ENCODE measurements at regions not wholly inside any gene's neighbourhood (a gene's known extent, or its start where the extent isn't known, plus 50 kb on each side); places are given as distances from the start of the nearest gene placed in this dataset.
"Not testable (repeated sequence)": the region's sequence is repeated elsewhere in the genome, so short reads cannot be mapped to it uniquely, and the experiment has no call there.

DNA sequence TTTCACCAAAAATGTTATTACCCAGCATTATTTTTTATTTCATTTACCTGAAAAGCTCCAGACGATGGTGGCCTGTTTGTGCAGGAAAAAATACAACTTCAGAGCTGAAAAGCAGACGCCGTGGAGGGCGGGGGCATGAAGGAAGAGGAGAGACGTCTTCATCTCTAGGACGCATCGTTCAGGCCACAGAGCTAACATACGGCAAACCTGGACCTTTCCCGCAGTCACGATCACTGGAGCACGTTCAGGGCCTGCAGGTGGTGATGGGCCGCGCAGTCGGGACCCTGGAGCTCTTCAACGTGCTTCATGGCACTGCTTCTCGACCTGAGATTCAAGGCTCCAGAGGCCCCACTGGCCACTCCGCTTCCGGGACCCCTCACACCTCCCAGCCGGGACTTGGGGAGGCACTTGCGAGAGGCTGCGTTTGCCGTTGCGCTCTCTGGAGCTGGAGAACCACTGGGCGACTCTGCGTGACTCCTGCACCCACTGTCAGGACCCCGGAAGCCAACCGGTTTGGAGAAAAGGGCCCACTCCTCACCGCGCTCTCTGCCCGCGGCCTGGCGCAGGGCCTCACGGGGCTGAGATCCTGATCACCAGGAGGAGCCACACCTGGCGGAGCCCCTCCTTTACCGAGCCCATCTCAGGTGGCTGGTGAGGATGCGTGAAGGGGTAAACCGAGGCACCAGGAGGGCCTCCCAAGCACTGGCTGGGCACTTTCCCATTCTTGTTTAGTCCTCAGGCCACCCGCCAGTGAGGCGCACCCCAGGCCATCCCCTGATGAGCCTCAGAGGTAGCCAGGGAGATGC lies 164.4 kb upstream of the AFDN start:
- DNase-seq (ENCODE audit: low read depth) = no peak

DNA sequence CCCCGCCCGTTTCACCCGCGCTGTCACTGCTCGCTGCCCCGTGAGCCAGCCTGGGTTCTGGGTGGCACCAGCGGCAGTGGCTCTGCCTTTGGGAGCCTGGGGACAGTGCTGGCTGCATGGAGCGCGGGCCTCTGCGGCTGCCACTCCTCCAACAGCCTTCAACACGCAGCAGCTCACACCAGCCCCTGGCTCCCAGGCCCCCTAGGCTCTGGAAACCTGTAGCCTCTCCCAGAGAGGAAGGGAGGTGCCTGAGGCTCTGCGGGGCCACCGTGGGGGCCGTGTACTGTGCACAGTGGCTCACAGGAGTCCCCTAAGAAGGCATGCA lies 163.9 kb upstream of the AFDN start:
- DNase-seq (ENCODE audit: low read depth) = no peak

DNA sequence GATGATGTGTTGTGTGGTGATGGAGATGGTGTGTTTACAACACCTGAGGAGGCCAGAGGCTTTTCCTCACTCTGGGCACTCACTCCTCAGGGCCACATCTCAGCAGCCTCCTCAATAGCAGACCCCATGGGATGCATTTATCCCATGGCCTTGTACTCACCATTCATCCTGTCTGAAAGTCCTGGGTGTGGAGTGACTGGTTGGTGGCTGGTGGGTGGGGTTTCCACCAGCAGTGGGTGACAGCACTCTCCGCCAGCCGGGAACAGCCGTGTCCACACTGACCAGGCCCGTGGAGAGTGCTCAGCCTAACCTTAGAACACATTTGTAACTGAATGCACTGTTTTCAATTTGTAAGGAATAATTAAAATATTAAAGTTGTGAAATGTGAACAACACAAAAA lies 163.4 kb upstream of the AFDN start:
- DNase-seq (ENCODE audit: low read depth) = no peak

DNA sequence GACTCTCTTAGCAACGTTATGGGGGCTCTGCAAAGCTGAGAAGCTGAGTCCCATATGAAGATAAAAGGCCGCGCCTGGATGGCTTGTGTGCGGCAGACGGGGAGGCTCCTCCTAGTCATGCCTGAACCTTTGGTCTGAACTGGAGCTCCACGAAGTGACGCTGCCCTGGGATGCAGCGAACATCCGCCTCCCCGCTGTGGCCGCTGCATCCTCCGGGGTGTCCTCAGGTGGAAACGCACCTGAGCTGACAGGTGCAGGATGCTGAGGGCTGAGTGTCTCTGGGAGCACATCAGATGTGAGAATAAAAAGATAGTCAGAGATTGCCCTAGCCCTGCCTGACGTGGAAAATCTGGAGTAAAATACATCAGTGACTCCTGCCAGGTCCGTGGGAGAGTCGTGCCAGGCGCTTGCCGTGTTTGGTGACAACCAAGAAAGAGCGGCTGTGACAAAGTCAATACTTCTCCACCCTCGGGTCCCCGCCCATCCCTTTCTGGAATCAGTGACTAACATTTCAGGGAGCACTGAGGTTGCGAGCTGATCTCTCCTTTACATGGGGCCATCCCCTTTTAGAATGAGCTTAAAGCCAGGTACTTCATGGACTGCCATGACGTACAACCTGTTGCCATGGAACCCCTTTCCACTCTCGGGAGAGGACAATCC lies 162.8 kb upstream of the AFDN start:
- DNase-seq (ENCODE audit: low read depth) = no peak

DNA sequence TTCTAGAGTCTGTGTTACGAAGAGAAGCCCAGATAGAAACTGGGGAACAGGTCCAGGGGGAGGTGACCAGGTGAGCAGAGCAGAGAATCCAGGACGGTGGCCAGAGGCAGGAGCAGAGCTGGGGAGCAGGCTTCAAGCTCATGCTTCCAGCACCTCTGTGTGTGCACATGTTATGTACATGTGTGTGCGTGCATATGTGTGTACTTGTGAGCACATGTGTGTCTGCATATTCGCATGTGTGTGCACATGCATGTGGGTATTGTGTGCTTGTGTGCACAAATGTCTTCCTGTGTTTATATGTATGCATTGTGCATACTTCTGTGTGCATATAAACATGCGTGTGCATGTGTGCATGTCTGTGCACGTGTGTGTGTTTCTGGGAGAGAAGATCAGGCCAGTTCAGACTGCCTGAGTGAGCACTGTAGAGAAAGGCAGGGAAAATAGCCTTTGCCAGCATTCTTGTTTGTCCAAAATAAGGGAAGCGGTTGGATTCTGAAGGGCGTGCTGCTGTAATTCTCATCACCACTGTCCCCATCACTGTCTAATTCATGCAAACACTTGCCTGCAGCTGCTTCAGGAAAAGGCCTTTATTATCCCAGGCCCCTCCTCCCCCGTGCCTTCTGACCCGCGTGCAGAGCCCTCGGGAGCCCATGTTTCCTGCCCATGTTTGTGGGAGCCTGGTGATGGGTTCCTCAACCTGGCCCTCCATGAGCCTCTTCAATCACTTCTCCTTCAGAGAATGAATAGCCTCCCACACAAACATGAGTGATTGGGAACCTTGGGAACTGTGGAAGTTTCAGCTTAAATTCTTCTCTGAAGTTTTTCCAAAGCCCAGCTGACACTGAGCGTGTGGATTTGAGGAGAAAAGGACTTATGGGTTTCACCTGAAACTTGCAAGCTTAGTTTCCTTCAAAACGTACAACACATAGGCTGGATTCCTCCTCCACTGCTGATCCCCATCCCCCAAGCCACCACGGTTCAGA lies 161.7 kb upstream of the AFDN start:
- DNase-seq (ENCODE audit: low read depth) = no peak

DNA sequence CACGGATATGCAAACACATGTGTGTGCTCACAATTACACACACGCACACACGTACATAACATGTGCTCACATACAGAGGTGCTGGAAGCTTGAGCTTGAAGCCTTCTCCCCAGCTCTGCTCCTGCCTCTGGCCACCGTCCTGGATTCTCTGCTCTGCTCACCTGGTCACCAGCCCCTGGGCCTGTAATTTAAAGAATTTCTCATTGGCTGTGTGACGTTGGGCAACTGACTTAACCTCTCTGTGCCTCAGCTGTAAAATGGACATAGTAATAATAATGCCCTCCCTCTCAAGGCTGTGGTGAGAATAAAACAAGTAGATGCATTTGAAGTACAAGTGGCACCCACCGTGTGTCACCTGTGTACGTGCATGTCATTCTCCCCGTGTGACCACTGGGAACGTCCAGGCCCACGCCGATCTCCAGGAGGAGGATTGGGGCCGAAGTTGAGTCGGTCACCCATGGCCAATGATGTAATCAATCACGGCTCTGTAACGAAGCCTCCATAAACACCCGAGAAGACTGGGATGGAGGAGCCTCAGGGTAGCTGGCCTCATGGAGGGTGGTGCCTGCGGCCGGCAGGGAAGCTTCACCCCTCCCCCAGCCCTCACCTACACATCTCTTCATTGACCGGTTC lies 160.9 kb upstream of the AFDN start:
- no peak for DNase-seq (ENCODE audit: low read depth)

DNA sequence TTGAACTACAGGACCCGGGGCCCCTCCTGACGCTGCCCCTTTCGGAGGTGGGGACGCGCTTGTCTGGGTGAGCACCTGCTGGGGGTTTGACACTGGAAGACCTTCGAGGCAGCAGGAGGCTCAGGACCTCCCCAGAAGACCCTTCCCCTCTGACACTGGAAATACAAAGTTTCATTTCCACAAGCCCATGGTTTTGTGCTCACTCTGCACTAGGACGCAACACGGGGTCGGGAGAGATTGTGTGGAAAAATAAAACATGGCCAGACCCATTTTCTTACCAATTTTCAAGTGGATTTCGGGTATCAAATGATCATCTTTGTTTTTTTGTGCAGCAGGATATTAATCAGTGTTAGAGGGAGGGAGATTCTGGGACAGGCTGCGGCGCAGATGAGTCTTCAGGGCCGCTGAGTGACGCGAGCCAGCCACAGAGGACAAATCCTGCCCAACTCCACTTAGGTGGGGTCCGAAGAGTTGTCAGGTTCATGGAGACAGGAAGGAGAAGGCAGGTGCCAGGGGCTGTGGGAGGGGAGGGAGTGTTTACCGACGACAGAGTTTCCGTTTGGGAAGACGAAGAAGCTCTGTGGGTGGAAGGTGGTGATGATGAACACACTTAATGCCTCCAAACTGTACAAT lies 160.0 kb upstream of the AFDN start:
- DNase-seq (ENCODE audit: low read depth) = no peak

DNA sequence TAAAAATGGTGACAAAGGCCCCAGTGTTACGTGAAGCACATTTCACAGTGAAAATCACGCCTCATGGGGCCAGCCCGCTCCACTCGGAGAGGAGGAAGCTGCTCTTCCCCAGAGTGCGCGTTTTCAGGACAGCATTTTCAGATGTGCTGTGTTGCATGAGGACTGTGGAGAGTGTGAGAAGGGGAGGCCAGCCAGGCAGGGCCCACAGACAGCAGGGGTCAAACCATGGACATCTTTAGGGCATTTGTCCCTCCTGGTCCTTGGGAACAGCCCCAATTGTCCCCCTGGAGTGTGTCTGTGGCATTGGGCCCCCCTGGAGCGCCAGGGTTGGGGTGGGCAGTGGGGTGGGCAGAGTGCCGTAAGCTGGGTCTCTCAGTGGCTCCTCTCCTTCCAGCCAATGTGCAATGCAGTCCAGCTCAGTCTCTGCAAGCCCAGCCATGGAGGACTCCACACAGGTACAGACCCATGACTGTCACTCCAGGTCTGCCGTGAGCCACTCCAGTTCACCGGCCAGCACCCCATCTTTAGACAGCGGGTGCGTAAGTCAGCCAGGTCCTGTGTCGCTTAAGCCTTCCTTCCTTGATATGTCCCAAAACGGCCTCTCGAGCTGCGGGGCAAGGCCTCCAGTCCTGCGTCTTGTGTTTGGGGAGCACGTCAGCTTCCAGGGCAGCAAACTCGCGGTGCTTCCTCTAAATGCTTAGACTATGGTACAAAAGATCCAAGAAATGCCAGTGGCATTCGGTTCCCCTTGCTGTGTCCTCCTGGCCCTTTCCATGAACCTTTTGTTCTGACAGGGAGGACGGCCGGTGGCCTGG lies 159.3 kb upstream of the AFDN start:
- DNase-seq (ENCODE audit: low read depth) = no peak

DNA sequence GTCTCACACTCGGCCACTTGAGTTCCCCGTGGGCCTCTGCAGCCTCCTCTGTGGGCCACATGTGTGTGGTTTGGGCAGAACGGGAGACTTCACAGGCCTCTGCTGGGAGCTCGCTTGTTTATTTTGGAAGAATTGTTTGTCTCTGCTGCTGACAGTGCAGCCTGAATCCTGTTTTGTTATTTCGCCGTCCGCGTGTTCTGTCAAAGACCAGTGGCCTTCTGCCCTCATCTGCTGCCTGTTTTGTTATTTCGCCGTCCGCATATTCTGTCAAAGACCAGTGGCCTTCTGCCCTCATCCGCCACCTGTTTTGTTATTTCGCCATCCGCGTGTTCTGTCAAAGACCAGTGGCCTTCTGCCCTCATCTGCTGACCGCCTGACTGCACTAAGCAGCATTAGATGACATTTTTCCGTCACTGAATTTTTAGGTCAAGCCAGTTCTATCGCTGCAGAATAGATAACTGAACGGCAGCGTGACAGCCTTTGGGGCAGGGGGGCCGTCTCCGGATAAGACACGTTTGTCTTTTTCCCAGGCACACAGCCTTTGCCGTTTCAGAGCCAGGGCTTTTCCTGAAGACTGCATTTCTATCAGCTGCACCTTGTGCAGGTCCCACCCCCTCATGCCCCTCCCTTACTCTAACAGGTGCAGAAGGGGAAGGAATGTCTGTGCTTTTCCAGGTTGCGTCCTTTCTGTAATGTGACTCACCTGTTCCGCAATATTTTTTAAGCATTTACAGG lies 158.5 kb upstream of the AFDN start:
- no peak for DNase-seq (ENCODE audit: low read depth)

DNA sequence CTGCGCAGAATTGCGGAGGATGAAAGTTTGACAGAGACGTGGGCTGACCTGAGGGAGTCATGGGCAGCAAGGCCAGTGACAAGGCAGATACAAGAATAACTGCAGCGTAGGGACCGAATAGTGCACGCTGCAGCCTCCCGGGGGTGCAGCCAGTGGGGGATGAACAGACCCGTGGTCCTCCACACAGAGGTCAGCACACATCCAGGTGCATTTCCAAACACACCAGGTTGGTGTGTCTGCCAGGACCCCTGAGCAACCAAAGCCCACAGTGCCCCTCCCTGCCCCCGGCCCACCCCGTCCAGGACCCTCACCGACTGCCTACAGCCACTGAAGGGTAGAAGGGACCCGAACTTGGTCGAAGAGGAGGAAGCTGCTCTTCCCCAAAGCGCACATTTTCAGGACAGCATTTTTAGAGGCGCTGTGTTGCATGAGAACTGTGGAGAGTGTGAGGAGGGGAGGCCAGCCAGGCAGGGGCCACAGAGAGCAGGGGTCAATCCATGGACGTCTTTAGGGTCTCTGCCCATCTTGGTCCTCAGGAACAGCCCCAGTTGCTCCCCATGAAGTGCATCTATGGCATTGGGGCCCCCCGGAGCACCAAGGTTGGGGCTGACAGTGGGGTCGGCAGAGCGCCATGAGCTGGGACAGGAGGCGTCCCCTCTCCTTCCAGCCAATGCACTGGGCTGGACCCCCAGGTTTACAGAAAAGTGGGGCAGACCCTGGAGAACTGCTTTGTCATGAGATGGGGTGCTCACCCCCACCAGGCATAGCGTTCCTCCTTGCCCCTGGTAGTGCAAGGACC lies 157.8 kb upstream of the AFDN start:
- no peak for DNase-seq (ENCODE audit: low read depth)

DNA sequence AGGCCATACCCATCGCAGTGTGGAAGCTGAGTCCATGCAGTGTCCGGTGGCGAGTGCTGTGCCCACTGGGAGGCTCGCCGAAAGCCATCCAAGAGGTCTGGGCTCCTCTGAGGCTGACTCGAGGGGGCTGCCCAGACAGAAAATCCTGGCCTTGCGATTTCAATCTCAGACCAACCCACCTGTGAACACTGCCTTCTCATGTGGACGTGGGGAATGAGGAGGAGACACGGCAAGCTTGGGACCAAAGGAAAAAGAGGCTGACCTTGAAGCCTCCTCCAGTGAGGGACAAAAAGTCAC lies 157.2 kb upstream of the AFDN start:
- no peak for DNase-seq (ENCODE audit: low read depth)

DNA sequence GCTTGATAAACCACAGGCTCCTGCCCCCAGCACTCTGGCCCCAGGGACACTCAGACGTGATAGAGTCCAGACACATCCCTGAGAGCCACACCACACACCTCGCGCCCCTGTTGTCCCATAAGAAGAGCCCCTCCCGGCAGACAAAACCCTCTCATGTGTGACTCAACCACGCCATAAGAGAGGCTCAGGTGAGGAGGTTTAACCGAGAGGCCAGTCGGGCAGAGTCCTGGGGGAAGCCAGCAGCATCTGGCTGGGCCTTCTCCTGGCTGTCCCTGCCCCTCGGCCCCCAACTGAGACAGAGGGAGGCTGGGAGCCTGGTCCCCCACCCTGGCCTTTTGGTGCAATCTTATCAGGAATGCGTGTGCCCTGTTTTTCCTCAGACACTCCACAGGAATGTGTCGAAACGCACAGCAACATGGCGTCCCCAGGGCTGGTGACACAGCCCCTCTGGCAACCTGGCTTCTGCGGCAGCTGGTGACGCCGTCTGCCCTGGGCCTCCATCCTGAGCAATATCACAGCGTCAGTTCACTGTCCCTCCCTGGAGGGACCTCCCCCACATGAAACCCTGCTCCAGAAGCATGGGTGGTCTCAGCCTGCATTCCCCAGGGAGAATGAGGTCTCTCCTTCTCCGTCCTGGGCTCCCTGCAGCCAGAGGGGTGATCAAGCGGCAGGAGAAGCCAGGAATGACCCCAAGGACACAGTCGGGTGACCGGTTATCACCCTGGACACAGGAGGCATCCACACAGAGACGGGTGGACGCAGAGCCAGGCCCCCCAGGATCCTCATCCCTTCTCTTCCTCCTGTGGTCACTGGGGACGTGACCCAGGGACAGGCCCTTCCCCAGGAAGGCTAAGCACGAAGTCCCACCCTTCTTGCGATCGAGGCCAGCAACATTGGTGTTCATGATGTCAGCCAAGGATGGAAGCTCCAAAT lies 156.6 kb upstream of the AFDN start:
- DNase-seq (ENCODE audit: low read depth) = no peak

DNA sequence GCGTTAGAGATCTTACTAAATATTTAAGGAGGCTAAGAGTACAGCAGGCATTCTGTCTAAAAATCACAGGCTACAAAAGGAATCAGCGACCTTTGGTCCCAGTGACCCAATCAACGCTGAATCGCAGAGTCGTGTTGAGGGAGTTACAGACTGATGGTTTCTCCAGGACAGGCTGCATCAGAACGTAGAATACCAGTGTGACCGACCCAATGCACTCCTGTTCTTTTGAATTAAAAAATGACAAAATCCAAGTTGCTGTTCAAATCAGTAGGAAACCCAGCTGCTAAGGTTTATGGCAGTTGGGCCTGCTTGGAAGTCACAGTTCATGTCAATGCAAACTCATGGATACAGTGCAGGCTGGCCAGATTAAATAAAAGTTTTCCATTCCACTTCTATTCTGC lies 155.8 kb upstream of the AFDN start:
- no peak for DNase-seq (ENCODE audit: low read depth)

DNA sequence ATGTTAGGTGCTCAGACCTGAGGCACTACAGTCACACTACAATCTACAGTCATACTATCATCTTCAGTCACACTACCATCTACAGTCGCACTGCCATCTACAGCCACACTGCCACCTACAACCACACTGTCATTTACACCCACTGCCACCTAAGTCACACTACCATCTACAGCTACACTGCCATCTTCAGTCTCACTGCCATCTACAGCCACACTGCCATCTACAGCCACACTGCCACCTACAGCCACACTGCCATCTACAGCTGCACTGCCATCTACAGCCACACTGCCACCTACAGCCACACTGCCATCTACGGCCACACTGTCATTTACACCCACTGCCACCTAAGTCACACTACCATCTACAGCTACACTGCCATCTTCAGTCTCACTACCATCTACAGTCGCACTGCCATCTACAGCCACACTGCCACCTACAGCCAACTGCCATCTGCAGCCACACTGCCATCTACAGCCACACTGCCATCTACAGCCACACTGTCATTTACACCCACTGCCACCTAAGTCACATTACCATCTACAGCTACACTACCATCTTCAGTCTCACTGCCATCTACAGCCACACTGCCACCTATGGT lies 155.2 kb upstream of the AFDN start:
- not testable (repeated sequence) for DNase-seq (ENCODE audit: low read depth)

DNA sequence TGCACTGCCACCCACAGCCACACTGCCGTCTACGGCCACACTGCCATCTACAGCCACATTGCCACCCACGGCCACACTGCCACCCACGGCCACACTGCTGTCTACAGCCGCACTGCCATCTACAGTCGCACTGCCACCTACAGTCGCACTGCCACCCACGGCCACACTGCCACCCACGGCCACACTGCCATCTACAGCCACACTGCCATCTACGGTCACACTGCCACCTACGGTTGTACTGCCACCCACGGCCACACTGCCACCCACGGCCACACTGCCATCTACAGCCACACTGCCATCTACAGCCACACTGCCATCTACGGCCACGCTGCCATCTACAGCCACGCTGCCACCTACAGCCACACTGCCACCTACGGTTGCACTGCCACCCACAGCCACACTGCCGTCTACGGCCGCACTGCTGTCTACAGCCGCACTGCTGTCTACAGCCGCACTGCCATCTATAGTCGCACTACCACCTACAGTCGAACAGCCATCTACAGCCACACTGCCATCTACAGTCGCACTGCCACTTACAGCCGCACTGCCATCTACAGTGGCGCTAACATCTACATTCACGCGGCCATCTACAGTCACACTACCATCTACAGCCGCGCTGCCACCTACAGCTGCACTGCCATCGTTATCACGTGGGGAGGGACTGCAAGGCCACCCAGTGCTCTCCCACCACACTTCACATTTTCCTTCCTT lies 154.6 kb upstream of the AFDN start:
- DNase-seq (ENCODE audit: low read depth) = no peak

DNA sequence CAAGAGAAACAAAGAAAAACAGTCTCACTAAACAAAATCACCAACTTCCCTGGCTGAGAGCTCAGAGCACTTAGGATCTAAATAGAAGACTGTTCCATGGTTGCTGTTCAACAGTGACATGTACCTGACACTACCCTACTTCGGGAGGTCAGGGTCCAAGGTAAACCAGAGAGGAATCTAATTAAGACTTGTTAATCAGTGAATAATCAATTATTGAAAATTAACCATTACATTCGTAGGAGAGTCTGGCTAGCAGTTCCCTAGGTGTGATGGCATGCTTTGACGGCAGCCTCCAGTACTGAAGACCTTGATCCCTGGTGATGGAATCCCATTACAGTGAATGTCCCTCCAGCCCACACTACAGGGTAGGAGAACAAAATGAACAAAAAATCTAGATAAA lies 154.0 kb upstream of the AFDN start:
- DNase-seq (ENCODE audit: low read depth) = no peak

DNA sequence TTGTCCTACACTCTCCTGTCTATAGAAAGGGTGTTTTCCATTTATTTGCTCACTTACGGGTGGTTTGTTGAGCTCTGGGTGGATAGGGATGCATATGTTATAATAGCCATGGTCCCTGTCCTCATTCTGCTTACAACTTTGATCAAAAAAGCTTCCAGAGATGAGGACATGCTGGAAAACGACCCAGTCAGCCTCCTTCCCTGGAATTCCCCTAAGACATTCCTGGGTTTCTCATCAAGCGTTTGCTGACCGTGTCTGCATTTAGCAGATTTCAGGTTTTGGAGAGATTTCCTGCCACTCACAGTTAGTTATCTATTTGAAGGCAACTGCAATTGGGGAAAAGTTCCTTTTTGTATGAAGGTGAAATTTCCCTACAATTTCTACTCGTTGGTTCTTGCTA lies 152.8 kb upstream of the AFDN start:
- DNase-seq (ENCODE audit: low read depth) = no peak
